ENCODE measurements at regions not wholly inside any gene's neighbourhood (a gene's known extent, or its start where the extent isn't known, plus 50 kb on each side); places are given as distances from the start of the nearest gene placed in this dataset.

DNA sequence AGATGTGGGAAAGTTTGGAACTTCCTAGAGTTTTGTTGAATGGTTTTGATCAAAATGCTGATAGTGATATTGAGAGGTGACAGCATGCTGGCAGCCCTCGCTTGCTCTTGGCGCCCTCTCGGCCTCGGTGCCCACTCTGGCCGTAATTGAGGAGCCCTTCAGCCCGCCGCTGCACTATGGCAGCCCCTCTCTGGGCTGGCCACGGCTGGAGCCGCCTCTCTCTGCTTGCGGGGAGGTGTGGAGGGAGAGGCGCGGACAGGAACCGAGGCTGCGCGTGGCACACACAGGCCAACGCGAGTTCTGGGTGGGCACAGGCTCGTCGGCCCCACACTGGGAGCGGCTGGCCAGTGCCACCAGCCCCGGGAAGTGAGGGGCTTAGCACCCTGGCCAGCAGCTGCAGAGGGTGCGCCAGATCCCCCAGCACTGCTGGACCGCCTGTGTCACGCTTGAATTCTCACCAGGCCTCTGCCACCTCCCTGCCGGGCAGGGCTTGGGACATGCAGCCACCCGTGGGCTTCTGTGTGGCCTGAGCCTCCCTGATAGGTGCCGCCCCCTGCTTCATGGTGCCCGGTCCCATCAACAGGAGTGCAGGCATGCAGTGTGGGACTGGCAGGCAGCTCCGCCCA, 488.5 kb downstream of the CYLC2 start:
- ChIA-PET POLR2A (no interaction called here), CTCF (no interaction called here)
- BruUV-seq (replicated peaks): no TSS peak
- Mint-ChIP-seq H3K4me3 (ENCODE audit: unreplicated experiment) (no peak overlapping the region), H3K36me3 (ENCODE audit: insufficient read depth, unreplicated experiment) (no peaks in the 10 kb centered on the region), H3K4me1 (ENCODE audit: low read depth, unreplicated experiment) (no peaks in the 10 kb centered on the region), H3K27ac (ENCODE audit: unreplicated experiment) (no peak overlapping the region), H3K27me3 (ENCODE audit: insufficient read depth, unreplicated experiment) (no peaks in the 10 kb centered on the region), H3K9me3 (ENCODE audit: unreplicated experiment) (no peaks in the 10 kb centered on the region)
- no peaks in the 10 kb centered on the region for H3K9me3 ChIP-seq
- no peaks in the 10 kb centered on the region for H3K36me3 ChIP-seq (ENCODE audit: control insufficient read depth, insufficient read depth, low read length)
- intact Hi-C loops (cut with micrococcal nuclease; ENCODE audit: unreplicated experiment): no loop called here
- H3K4me1 ChIP-seq: no peaks in the 10 kb centered on the region
- no peak for DNase-seq
- no peak overlapping the region for H3K4me3 ChIP-seq (ENCODE audit: low read depth, low read length)
- no peaks in the 10 kb centered on the region for H3K27me3 ChIP-seq (replicated peaks; ENCODE audit: control insufficient read depth, insufficient read depth, low read length)
- TF ChIP-seq, protein P1, sequence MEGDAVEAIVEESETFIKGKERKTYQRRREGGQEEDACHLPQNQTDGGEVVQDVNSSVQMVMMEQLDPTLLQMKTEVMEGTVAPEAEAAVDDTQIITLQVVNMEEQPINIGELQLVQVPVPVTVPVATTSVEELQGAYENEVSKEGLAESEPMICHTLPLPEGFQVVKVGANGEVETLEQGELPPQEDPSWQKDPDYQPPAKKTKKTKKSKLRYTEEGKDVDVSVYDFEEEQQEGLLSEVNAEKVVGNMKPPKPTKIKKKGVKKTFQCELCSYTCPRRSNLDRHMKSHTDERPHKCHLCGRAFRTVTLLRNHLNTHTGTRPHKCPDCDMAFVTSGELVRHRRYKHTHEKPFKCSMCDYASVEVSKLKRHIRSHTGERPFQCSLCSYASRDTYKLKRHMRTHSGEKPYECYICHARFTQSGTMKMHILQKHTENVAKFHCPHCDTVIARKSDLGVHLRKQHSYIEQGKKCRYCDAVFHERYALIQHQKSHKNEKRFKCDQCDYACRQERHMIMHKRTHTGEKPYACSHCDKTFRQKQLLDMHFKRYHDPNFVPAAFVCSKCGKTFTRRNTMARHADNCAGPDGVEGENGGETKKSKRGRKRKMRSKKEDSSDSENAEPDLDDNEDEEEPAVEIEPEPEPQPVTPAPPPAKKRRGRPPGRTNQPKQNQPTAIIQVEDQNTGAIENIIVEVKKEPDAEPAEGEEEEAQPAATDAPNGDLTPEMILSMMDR (IDR thresholded peaks at IDR 0.05; ENCODE audit: insufficient read depth in 1 of 2, low read depth in 1 of 2, low read length in 1 of 2, severe bottlenecking in 1 of 2, unreplicated experiment in 1 of 2): no peak

GRCh38 chr9:103485138-103485537, 490.0 kb downstream of the CYLC2 start:
- TF ChIP-seq, protein P1 (IDR thresholded peaks at IDR 0.05; ENCODE audit: insufficient read depth in 1 of 2, low read depth in 1 of 2, low read length in 1 of 2, severe bottlenecking in 1 of 2, unreplicated experiment in 1 of 2): no peak
- DNase-seq: no peak
- H3K27ac Mint-ChIP-seq (ENCODE audit: unreplicated experiment): no peak overlapping the region
- Histone ChIP-seq H3K9me3 (no peaks in the 10 kb centered on the region), H3K4me3 (ENCODE audit: low read depth, low read length) (no peak overlapping the region), H3K27me3 (replicated peaks; ENCODE audit: control insufficient read depth, insufficient read depth, low read length) (no peaks in the 10 kb centered on the region), H3K4me1 (no peaks in the 10 kb centered on the region), H3K36me3 (ENCODE audit: control insufficient read depth, insufficient read depth, low read length) (no peaks in the 10 kb centered on the region)
- POLR2A ChIA-PET: no interaction called here
- CTCF ChIA-PET: no interaction called here
- intact Hi-C loops (cut with micrococcal nuclease; ENCODE audit: unreplicated experiment): no loop called here
- no TSS peak for BruUV-seq (replicated peaks)
- H3K9me3 Mint-ChIP-seq (ENCODE audit: unreplicated experiment): no peaks in the 10 kb centered on the region
- H3K4me3 Mint-ChIP-seq (ENCODE audit: unreplicated experiment): no peak overlapping the region
- no peaks in the 10 kb centered on the region for H3K4me1 Mint-ChIP-seq (ENCODE audit: low read depth, unreplicated experiment)
- H3K36me3 Mint-ChIP-seq (ENCODE audit: insufficient read depth, unreplicated experiment): no peaks in the 10 kb centered on the region
- no peaks in the 10 kb centered on the region for H3K27me3 Mint-ChIP-seq (ENCODE audit: insufficient read depth, unreplicated experiment)

DNA sequence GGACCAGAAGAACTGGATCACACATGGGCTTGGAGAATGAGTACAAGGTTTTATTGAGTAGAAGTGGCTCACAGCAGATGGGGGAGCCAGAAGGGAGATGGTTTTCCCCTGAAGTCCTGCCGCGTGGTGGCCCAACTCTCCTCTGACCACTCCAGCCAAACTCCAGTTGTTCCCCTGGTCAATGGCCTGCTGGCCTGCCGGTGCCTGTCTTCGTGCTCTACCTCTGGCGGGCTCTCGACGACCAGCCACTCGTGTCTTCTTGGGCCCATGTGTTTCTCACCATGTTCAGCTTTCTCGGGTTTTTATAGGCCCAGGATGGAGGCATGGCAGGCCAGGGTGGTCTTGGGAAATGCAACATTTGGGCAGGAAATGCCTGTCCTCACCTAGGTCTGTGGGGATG, 519.6 kb downstream of the CYLC2 start:
- intact Hi-C loops (cut with micrococcal nuclease; ENCODE audit: unreplicated experiment): no loop called here
- BruUV-seq (replicated peaks): no TSS peak

More for the DNA sequence above, 519.6 kb downstream of the CYLC2 start:
- no peak overlapping the region for H3K4me3 Mint-ChIP-seq (ENCODE audit: unreplicated experiment)
- H3K27ac Mint-ChIP-seq (ENCODE audit: unreplicated experiment): no peak overlapping the region
- CTCF ChIA-PET: no interaction called here
- no peaks in the 10 kb centered on the region for H3K4me1 ChIP-seq
- TF ChIP-seq, protein P1 (IDR thresholded peaks at IDR 0.05; ENCODE audit: insufficient read depth in 1 of 2, low read depth in 1 of 2, low read length in 1 of 2, severe bottlenecking in 1 of 2, unreplicated experiment in 1 of 2): no peak
- peaks cover 2% of the 10 kb centered on the region for H3K27me3 Mint-ChIP-seq (ENCODE audit: insufficient read depth, unreplicated experiment)
- no peak for DNase-seq
- H3K9me3 Mint-ChIP-seq (ENCODE audit: unreplicated experiment): no peaks in the 10 kb centered on the region
- no peaks in the 10 kb centered on the region for H3K36me3 Mint-ChIP-seq (ENCODE audit: insufficient read depth, unreplicated experiment)
- POLR2A ChIA-PET: no interaction called here
- no peak overlapping the region for H3K4me3 ChIP-seq (ENCODE audit: low read depth, low read length)
- no peaks in the 10 kb centered on the region for H3K36me3 ChIP-seq (ENCODE audit: control insufficient read depth, insufficient read depth, low read length)
- H3K9me3 ChIP-seq: no peaks in the 10 kb centered on the region
- no peaks in the 10 kb centered on the region for H3K4me1 Mint-ChIP-seq (ENCODE audit: low read depth, unreplicated experiment)
- no peaks in the 10 kb centered on the region for H3K27me3 ChIP-seq (replicated peaks; ENCODE audit: control insufficient read depth, insufficient read depth, low read length)

All from Caco-2 (cell line).